ENCODE measurements at regions not wholly inside any gene's neighbourhood (a gene's known extent, or its start where the extent isn't known, plus 50 kb on each side); places are given as distances from the start of the nearest gene placed in this dataset.

DNA sequence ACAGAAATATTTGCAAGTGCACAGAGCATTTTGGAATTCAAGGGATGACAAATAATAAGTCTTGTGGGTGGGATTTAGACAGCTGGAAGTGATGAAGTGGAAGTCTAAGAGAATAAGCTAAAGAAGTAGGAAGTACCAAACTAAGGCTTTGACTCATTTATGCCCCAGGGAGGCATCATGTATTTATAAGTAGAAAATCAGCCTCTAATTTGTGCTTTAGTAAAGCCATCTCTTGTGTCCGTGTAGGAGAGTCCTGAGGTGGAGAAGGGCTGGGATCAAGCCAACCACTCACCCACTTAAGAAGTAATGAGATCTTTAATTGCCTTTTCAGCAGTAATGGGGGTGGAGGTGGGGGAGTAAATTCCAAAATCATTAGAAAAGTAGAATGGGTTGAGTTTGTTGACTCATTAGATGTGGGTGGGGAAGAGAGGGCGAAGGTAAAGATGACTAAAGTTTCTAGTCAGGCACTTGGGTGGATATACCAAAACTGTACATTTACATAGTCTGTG, 356.7 kb downstream of the STIM2 start:
- POLR2A ChIA-PET = no interaction called here

DNA sequence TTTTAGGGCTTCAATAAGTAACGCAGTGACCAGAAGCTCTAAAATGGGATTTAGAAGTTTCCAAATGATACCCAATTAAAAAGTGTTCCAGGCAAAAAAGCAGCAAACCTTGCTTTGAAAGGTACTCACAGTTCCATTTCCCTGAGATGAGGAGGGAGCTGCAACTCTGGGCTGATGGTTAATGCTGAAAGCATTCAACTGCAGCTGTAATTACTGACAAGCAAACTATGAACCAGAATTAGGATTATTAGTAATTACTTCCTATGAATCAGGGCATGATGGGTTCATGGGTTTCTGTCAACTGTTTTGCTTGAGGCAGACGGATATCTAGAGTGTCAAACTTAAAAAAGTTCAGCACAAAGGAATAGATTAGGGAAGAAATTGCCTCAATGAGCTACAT, 357.4 kb downstream of the STIM2 start:
- Mint-ChIP-seq H3K27ac (no peak overlapping the region), H3K9me3 (no peaks in the 10 kb centered on the region), H3K27me3 (no peaks in the 10 kb centered on the region), H3K4me1 (ENCODE audit: low read depth) (no peaks in the 10 kb centered on the region), H3K36me3 (ENCODE audit: low read depth) (no peaks in the 10 kb centered on the region), H3K4me3 (no peak overlapping the region)
- no peak overlapping the region for H3K4me3 ChIP-seq (ENCODE audit: low read length)
- no peak for DNase-seq
- no peaks in the 10 kb centered on the region for H3K27me3 ChIP-seq (ENCODE audit: control insufficient read depth in 1 of 2, insufficient read depth in 2 of 2, low read length in 2 of 2)
- no peaks in the 10 kb centered on the region for H3K4me1 ChIP-seq (ENCODE audit: insufficient read depth, low read length)
- CTCF ChIA-PET = no interaction called here
- no peaks in the 10 kb centered on the region for H3K36me3 ChIP-seq (ENCODE audit: insufficient read depth, low read length)
- POLR2A ChIA-PET = no interaction called here
- no peak overlapping the region for H3K27ac ChIP-seq (ENCODE audit: low read depth in 1 of 2, low read length in 2 of 2)
- TF ChIP-seq, protein P1, sequence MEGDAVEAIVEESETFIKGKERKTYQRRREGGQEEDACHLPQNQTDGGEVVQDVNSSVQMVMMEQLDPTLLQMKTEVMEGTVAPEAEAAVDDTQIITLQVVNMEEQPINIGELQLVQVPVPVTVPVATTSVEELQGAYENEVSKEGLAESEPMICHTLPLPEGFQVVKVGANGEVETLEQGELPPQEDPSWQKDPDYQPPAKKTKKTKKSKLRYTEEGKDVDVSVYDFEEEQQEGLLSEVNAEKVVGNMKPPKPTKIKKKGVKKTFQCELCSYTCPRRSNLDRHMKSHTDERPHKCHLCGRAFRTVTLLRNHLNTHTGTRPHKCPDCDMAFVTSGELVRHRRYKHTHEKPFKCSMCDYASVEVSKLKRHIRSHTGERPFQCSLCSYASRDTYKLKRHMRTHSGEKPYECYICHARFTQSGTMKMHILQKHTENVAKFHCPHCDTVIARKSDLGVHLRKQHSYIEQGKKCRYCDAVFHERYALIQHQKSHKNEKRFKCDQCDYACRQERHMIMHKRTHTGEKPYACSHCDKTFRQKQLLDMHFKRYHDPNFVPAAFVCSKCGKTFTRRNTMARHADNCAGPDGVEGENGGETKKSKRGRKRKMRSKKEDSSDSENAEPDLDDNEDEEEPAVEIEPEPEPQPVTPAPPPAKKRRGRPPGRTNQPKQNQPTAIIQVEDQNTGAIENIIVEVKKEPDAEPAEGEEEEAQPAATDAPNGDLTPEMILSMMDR (IDR thresholded peaks at IDR 0.05) = no peak
- no peak for ATAC-seq (ENCODE audit: poor library complexity)
- no peaks in the 10 kb centered on the region for H3K9me3 ChIP-seq (ENCODE audit: control insufficient read depth in 1 of 2, insufficient read depth in 1 of 2, low read length in 2 of 2)
- intact Hi-C loops (cut with DNase I, micrococcal nuclease) = no loop called here

More for the DNA sequence above, 356.7 kb downstream of the STIM2 start:
- Histone ChIP-seq H3K27me3 (ENCODE audit: control insufficient read depth in 1 of 2, insufficient read depth in 2 of 2, low read length in 2 of 2) (no peaks in the 10 kb centered on the region), H3K36me3 (ENCODE audit: insufficient read depth, low read length) (no peaks in the 10 kb centered on the region), H3K27ac (ENCODE audit: low read depth in 1 of 2, low read length in 2 of 2) (no peak overlapping the region), H3K9me3 (ENCODE audit: control insufficient read depth in 1 of 2, insufficient read depth in 1 of 2, low read length in 2 of 2) (no peaks in the 10 kb centered on the region), H3K4me3 (ENCODE audit: low read length) (no peak overlapping the region), H3K4me1 (ENCODE audit: insufficient read depth, low read length) (no peaks in the 10 kb centered on the region)
- H3K27ac Mint-ChIP-seq = no peak overlapping the region
- H3K27me3 Mint-ChIP-seq = no peaks in the 10 kb centered on the region
- intact Hi-C loops (cut with DNase I, micrococcal nuclease) = no loop called here
- no peaks in the 10 kb centered on the region for H3K36me3 Mint-ChIP-seq (ENCODE audit: low read depth)
- ATAC-seq (ENCODE audit: poor library complexity) (no peak), DNase-seq (no peak)
- CTCF ChIA-PET = no interaction called here
- TF ChIP-seq, protein P1 (IDR thresholded peaks at IDR 0.05) = no peak
- H3K9me3 Mint-ChIP-seq = no peaks in the 10 kb centered on the region
- H3K4me1 Mint-ChIP-seq (ENCODE audit: low read depth) = no peaks in the 10 kb centered on the region
- no peak overlapping the region for H3K4me3 Mint-ChIP-seq

DNA sequence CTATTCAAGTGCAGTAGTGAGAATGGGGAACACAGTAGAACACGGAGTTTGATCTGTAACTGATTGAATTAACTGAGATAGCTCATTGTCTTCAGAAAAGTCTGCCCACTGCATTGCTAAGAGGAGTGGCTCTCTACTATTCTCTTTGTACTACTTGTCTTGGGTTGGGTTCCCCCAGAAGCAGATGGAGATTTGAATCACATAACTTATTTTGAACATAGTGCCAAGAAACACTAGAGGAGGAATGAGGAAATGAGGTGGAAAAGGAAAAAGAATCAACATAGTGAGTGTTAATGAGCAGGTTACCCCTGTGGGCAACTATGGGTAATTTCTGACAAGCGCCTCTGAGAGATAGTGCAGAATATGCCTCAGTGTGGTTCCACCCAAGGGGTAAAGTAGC, 362.7 kb downstream of the STIM2 start:
- no peaks in the 10 kb centered on the region for H3K4me1 ChIP-seq (ENCODE audit: insufficient read depth, low read length)
- H3K36me3 ChIP-seq (ENCODE audit: insufficient read depth, low read length) = no peaks in the 10 kb centered on the region
- Mint-ChIP-seq H3K4me1 (ENCODE audit: low read depth) (no peaks in the 10 kb centered on the region), H3K36me3 (ENCODE audit: low read depth) (no peaks in the 10 kb centered on the region), H3K4me3 (no peak overlapping the region), H3K27me3 (no peaks in the 10 kb centered on the region), H3K9me3 (peaks cover 3% of the 10 kb centered on the region), H3K27ac (no peak overlapping the region)
- no peak overlapping the region for H3K27ac ChIP-seq (ENCODE audit: low read depth in 1 of 2, low read length in 2 of 2)
- H3K9me3 ChIP-seq (ENCODE audit: control insufficient read depth in 1 of 2, insufficient read depth in 1 of 2, low read length in 2 of 2) = peaks cover 0 to 4% of the 10 kb centered on the region in 2 experiments
- POLR2A ChIA-PET = no interaction called here
- DNase-seq (no peak), ATAC-seq (ENCODE audit: poor library complexity) (no peak)
- H3K27me3 ChIP-seq (ENCODE audit: control insufficient read depth in 1 of 2, insufficient read depth in 2 of 2, low read length in 2 of 2) = no peaks in the 10 kb centered on the region
- intact Hi-C loops (cut with DNase I, micrococcal nuclease) = no loop called here
- no peak overlapping the region for H3K4me3 ChIP-seq (ENCODE audit: low read length)
- TF ChIP-seq, protein P1 (IDR thresholded peaks at IDR 0.05) = no peak
- CTCF ChIA-PET = interaction anchor here (1.5 kb wide), 1 partner anchor 9 kb away, joined by 4 read pairs; no protein-coding TSS in a partner anchor

Data from CD4-positive, alpha-beta T cell (primary cell).